Cardiac muscle cell (in vitro differentiated cells and primary cell): ENCODE measurements at regions not wholly inside any gene's neighbourhood (a gene's known extent, or its start where the extent isn't known, plus 50 kb on each side); places are given as distances from the start of the nearest gene placed in this dataset.
A peak's percentile ranks its signal among the peaks of the same experiment; 100 is the strongest.

Experiments used
- DNase-seq, 2 donors: peaks; one replicate each; pipeline versions ENCODE4 v3.0.0 to v3.0.0-alpha.2; 2010 to 2017; ENCODE audit warnings: low read depth in 1 of 2, low spot score in 1 of 2
- H3K27ac ChIP-seq: fragments of 200-600 bp; sonication (generic); 2 replicates; pipeline ENCODE4 v1.5.1; 2016
- H3K27me3 ChIP-seq: fragments of 200-600 bp; sonication (generic); 2 replicates; pipeline ENCODE4 v1.6.0; 2016; ENCODE audit warnings: control low read depth
- H3K36me3 ChIP-seq: fragments of 200-600 bp; sonication (generic); 2 replicates; pipeline ENCODE4 v1.5.1; 2016; ENCODE audit warnings: control low read depth
- H3K4me1 ChIP-seq: fragments of 200-600 bp; sonication (generic); 2 replicates; pipeline ENCODE4 v1.8.1; 2017; ENCODE audit warnings: low read depth, mild to moderate bottlenecking, mixed run types
- H3K4me3 ChIP-seq: fragments of 200-600 bp; sonication (generic); 2 replicates; pipeline ENCODE4 v1.5.1; 2016; ENCODE audit warnings: mild to moderate bottlenecking
- H3K9me3 ChIP-seq: fragments of 200-600 bp; sonication (generic); 2 replicates; pipeline ENCODE4 v1.5.1; 2017; ENCODE audit warnings: low read depth, mild to moderate bottlenecking, control low read depth
- CTCF ChIP-seq: IDR thresholded peaks from 2 replicates; pipeline ENCODE4 v1.5.1; 2012; ENCODE audit warnings: low read depth, mild to moderate bottlenecking, low read length

- DNase-seq: peak in 1 of 2 donors; percentile 23
- no peak overlapping the region for H3K4me3 ChIP-seq
- TF ChIP-seq CTCF: no peak
Observed at GRCh38 chr6:14655201-14656061, 537.9 kb downstream of the CD83 start.

GRCh38 chr6:14656078-14656521, 538.5 kb downstream of the CD83 start:
- no peak overlapping the region for H3K4me3 ChIP-seq
- TF ChIP-seq CTCF: no peak
- no peaks in the 10 kb centered on the region for H3K9me3 ChIP-seq
- no peak overlapping the region for H3K27ac ChIP-seq
- no peaks in the 10 kb centered on the region for H3K36me3 ChIP-seq
- H3K27me3 ChIP-seq: no peaks in the 10 kb centered on the region
- peaks cover 12% of the 10 kb centered on the region for H3K4me1 ChIP-seq
- no peak for DNase-seq

More at GRCh38 chr6:14655201-14656061, 537.9 kb downstream of the CD83 start:
- H3K36me3 ChIP-seq: no peaks in the 10 kb centered on the region
- no peaks in the 10 kb centered on the region for H3K9me3 ChIP-seq
- H3K4me1 ChIP-seq: peaks cover 12% of the 10 kb centered on the region
- H3K27me3 ChIP-seq: no peaks in the 10 kb centered on the region
- H3K27ac ChIP-seq: no peak overlapping the region

- H3K4me3 ChIP-seq: no peak overlapping the region
- no peak overlapping the region for H3K27ac ChIP-seq
- no peaks in the 10 kb centered on the region for H3K36me3 ChIP-seq
- TF ChIP-seq CTCF: no peak
- H3K9me3 ChIP-seq: no peaks in the 10 kb centered on the region
- H3K27me3 ChIP-seq: no peaks in the 10 kb centered on the region
- DNase-seq: no peak
- peaks cover 14% of the 10 kb centered on the region for H3K4me1 ChIP-seq
Observed at GRCh38 chr6:14656649-14657048, 539.1 kb downstream of the CD83 start.

GRCh38 chr6:14658030-14658429, 540.5 kb downstream of the CD83 start:
- H3K36me3 ChIP-seq: no peaks in the 10 kb centered on the region
- H3K27ac ChIP-seq: no peak overlapping the region
- no peak for TF ChIP-seq CTCF
- no peaks in the 10 kb centered on the region for H3K9me3 ChIP-seq
- no peak for DNase-seq
- H3K4me3 ChIP-seq: no peak overlapping the region
- H3K27me3 ChIP-seq: no peaks in the 10 kb centered on the region
- H3K4me1 ChIP-seq: peaks cover 14% of the 10 kb centered on the region

GRCh38 chr6:14658886-14659561, 541.5 kb downstream of the CD83 start:
- peaks cover 14% of the 10 kb centered on the region for H3K4me1 ChIP-seq
- H3K9me3 ChIP-seq: no peaks in the 10 kb centered on the region
- no peak overlapping the region for H3K27ac ChIP-seq
- no peak overlapping the region for H3K4me3 ChIP-seq
- no peaks in the 10 kb centered on the region for H3K36me3 ChIP-seq
- peak in 1 of 2 donors; percentile 57 for DNase-seq
- no peak for TF ChIP-seq CTCF
- H3K27me3 ChIP-seq: no peaks in the 10 kb centered on the region
